Fibroblast of mammary gland (primary cell): ENCODE measurements at regions not wholly inside any gene's neighbourhood (a gene's known extent, or its start where the extent isn't known, plus 50 kb on each side); places are given as distances from the start of the nearest gene placed in this dataset.
"Not testable (repeated sequence)": the region's sequence is repeated elsewhere in the genome, so short reads cannot be mapped to it uniquely, and the experiment has no call there.

ENCODE experiments used
- DNase-seq: peaks from one replicate; pipeline ENCODE4 v3.0.0-alpha.2; 2010; ENCODE audit warnings: low read depth
- H3K4me3 ChIP-seq: 2 replicates; pipeline ENCODE4 v1.5.1; 2011; ENCODE audit warnings: low read depth, mild to moderate bottlenecking, low read length, moderate library complexity; ENCODE audit not compliant: control insufficient read depth
- CTCF ChIP-seq: conservative IDR thresholded peaks from 2 replicates; pipeline ENCODE4 v1.5.1; 2011; ENCODE audit warnings: low read depth, low read length, inconsistent platforms; ENCODE audit not compliant: control insufficient read depth, insufficient read depth

GRCh38 chr6:4434655-4435054 lies 299.3 kb upstream of the ECI2 start:
- DNase-seq, result no peak

GRCh38 chr6:4433199-4433598 lies 297.8 kb upstream of the ECI2 start:
- H3K4me3 ChIP-seq, result no peak overlapping the region
- DNase-seq, result no peak
- TF ChIP-seq CTCF, result no peak

More at GRCh38 chr6:4434655-4435054, 299.3 kb upstream of the ECI2 start:
- no peak overlapping the region for H3K4me3 ChIP-seq
- TF ChIP-seq CTCF, result no peak

GRCh38 chr6:4426968-4427367 lies 291.6 kb upstream of the ECI2 start:
- no peak for DNase-seq
- TF ChIP-seq CTCF, result no peak
- H3K4me3 ChIP-seq, result no peak overlapping the region

GRCh38 chr6:4421837-4422236 lies 286.5 kb upstream of the ECI2 start:
- DNase-seq, result peak; percentile 40
- TF ChIP-seq CTCF, result no peak
- no peak overlapping the region for H3K4me3 ChIP-seq

GRCh38 chr6:4420160-4420865 lies 284.9 kb upstream of the ECI2 start:
- no peak for DNase-seq

GRCh38 chr6:4415549-4415948 lies 280.2 kb upstream of the ECI2 start:
- H3K4me3 ChIP-seq, result no peak overlapping the region
- DNase-seq, result no peak
- TF ChIP-seq CTCF, result no peak

More at GRCh38 chr6:4420160-4420865, 284.9 kb upstream of the ECI2 start:
- H3K4me3 ChIP-seq, result no peak overlapping the region
- TF ChIP-seq CTCF, result no peak

GRCh38 chr6:4414078-4414477 lies 278.7 kb upstream of the ECI2 start:
- H3K4me3 ChIP-seq, DNase-seq: not testable (repeated sequence)
